Testis (tissue), 2 donors: ENCODE measurements at regions not wholly inside any gene's neighbourhood (a gene's known extent, or its start where the extent isn't known, plus 50 kb on each side); places are given as distances from the start of the nearest gene placed in this dataset.

ENCODE experiments used
- DNase-seq: peaks from one replicate; pipeline ENCODE4 v3.0.0-alpha.2; 2019
- H3K27ac ChIP-seq, 2 donors: fragments of 200-600 bp; sonication (generic); one replicate each; pipeline ENCODE4 v1.5.1; 2019
- H3K27me3 ChIP-seq: fragments of 200-600 bp; sonication (generic); one replicate; pipeline ENCODE4 v1.5.1; 2019
- H3K36me3 ChIP-seq: fragments of 200-600 bp; sonication (generic); one replicate; pipeline ENCODE4 v1.5.1; 2017; ENCODE audit warnings: low read depth; ENCODE audit errors: missing control alignments
- H3K4me1 ChIP-seq: fragments of 200-600 bp; sonication (generic); one replicate; pipeline ENCODE4 v1.5.1; 2019
- H3K4me3 ChIP-seq, 2 donors: fragments of 200-600 bp; sonication (generic); one replicate each; pipeline ENCODE4 v1.5.1; 2017 to 2019
- H3K9me3 ChIP-seq: fragments of 200-600 bp; sonication (generic); one replicate; pipeline ENCODE4 v1.5.1; 2017
- CTCF ChIP-seq, 3 experiments: fragments of 450-650 bp in 2 of 3; fragments of 200-600 bp in 1 of 3; sonication (generic) in 1 of 3; IDR thresholded peaks; one replicate each; pipeline ENCODE4 v1.5.1; 2016 to 2019; ENCODE audit warnings: antibody characterized with exemption in 3 of 3, mild to moderate bottlenecking in 2 of 3, moderate library complexity in 1 of 3
- POLR2A ChIP-seq: fragments of 450-650 bp; IDR thresholded peaks from one replicate; pipeline ENCODE4 v1.6.1; 2017; ENCODE audit warnings: antibody characterized with exemption, mild to moderate bottlenecking, moderate library complexity
- WGBS, 2 donors: methylation state at CpG; one replicate each; pipeline ENCODE4 v1.1.5; 2018; 5-methylcytosine and 5-hydroxymethylcytosine counted together
- intact Hi-C: fragments of 100-400 bp; cut with DNase I; formaldehyde crosslinking; loops from one replicate; pipeline ENCODE4 v1.15.1; 2023; ENCODE audit warnings: low total_unique reads

DNA sequence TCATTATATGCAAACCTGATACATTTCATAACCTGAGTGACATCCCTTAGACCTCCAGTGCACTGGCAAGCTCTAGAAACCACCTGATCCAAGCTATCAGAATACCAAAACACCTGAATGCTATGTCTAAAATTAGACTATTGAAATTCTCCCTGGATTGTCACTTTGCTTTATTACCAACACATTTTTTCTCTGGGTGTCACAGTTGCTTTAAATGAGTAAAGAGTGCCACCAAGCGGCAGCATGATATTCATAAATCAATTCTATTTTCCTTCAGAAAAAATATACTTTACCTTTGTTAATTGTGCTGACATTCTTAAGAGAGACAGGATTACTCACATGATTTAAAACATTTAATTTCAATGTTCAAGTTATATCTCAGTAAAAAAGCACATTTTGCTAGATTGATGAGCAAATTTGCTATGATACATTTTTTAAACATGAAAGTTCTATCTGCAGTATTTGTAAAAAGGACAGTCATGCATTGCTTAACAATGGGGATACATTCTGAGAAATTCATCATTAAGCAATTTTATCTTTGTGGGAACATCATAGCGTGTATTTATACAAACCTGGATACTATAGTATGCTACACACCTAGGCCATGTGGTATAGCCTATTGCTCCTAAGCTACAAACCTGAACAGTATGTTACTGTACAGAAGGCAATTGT lies 338.4 kb upstream of the SLC39A10 start:
- TF ChIP-seq CTCF (IDR thresholded peaks at IDR 0.05) = peak; percentile 22 to 32 (median 31)
- TF ChIP-seq POLR2A = no peak
- Histone ChIP-seq H3K36me3 (no peaks in the 10 kb centered on the region), H3K9me3 (no peaks in the 10 kb centered on the region)

GRCh38 chr2:195317550-195317949 lies 339.5 kb upstream of the SLC39A10 start:
- no peak for DNase-seq
- Histone ChIP-seq H3K27me3 (no peaks in the 10 kb centered on the region), H3K27ac (no peak overlapping the region), H3K4me1 (no peaks in the 10 kb centered on the region), H3K36me3 (no peaks in the 10 kb centered on the region), H3K9me3 (no peaks in the 10 kb centered on the region), H3K4me3 (no peak overlapping the region)
- intact Hi-C loops = no loop called here
- WGBS, 2 donors = 96 to 97% methylated on average over 3 of the region's 3 CpGs
- TF ChIP-seq POLR2A (no peak), CTCF (IDR thresholded peaks at IDR 0.05) (no peak)

More for the DNA sequence above, 338.4 kb upstream of the SLC39A10 start:
- Histone ChIP-seq H3K4me1 (no peaks in the 10 kb centered on the region), H3K4me3 (no peak overlapping the region), H3K27me3 (no peaks in the 10 kb centered on the region), H3K27ac (no peak overlapping the region)
- peak; percentile 48 for DNase-seq
- WGBS, 2 donors = 22 to 33% methylated on average over 2 of the region's 2 CpGs
- intact Hi-C loops = no loop called here

DNA sequence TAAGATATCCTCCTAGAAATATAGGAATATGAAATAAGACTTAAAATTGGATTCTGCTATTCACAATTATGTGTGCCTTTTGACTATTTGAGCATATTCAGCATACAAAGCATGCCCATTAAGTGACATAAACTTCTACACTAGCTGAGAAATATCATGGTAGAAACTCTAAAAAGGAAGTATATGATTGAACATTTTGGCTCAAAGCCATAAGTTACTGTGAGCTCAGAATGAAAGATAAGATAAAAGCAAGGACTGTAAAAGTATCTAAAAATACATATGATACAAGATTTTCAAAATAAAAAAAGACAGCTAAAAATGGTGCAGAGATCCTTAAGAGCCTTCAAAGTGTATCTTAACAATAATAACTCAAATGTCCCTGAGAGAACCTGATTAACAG lies 340.5 kb upstream of the SLC39A10 start:
- H3K36me3 ChIP-seq = no peaks in the 10 kb centered on the region
- H3K4me1 ChIP-seq = no peaks in the 10 kb centered on the region
- H3K4me3 ChIP-seq = no peak overlapping the region
- no peaks in the 10 kb centered on the region for H3K9me3 ChIP-seq
- no peak for DNase-seq
- intact Hi-C loops = no loop called here
- no peak for TF ChIP-seq POLR2A
- TF ChIP-seq CTCF (IDR thresholded peaks at IDR 0.05) = no peak
- no peak overlapping the region for H3K27ac ChIP-seq
- no peaks in the 10 kb centered on the region for H3K27me3 ChIP-seq

- H3K36me3 ChIP-seq = no peaks in the 10 kb centered on the region
- TF ChIP-seq CTCF (IDR thresholded peaks at IDR 0.05) (no peak), POLR2A (no peak)
- H3K27ac ChIP-seq = no peak overlapping the region
- no peak overlapping the region for H3K4me3 ChIP-seq
- no peaks in the 10 kb centered on the region for H3K27me3 ChIP-seq
- WGBS, 2 donors = 96 to 100% methylated on average over 1 of the region's 1 CpG
- intact Hi-C loops = no loop called here
- no peak for DNase-seq
- no peaks in the 10 kb centered on the region for H3K9me3 ChIP-seq
- H3K4me1 ChIP-seq = no peaks in the 10 kb centered on the region
These were observed 343.1 kb upstream of the SLC39A10 start for GRCh38 chr2:195313962-195314361.

DNA sequence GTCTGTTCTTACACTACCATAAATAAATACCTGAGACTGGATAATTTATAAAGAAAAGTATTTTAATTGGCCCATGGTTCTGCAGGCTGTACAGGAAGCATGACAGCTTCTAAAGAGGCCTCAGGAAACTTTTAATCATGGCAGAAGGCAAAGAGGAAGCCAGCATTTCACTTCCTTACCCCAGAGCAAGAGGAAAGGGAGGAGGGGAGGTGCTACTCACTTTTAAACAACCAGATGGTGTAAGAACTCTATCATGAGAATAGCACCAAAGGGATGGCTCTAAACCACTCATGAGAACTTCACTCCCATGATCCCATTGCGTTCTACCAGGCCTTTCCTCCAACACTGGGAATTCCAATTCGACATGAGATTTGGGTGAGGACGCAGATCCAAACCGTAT lies 344.4 kb upstream of the SLC39A10 start:
- Histone ChIP-seq H3K36me3 (no peaks in the 10 kb centered on the region), H3K27ac (no peak overlapping the region), H3K4me1 (no peaks in the 10 kb centered on the region), H3K4me3 (no peak overlapping the region), H3K27me3 (no peaks in the 10 kb centered on the region), H3K9me3 (no peaks in the 10 kb centered on the region)
- TF ChIP-seq POLR2A (no peak), CTCF (IDR thresholded peaks at IDR 0.05) (no peak)
- DNase-seq = no peak
- 94 to 96% methylated on average over 4 of the region's 4 CpGs for WGBS, 2 donors
- intact Hi-C loops = no loop called here
